ENCODE measurements at regions not wholly inside any gene's neighbourhood (a gene's known extent, or its start where the extent isn't known, plus 50 kb on each side); places are given as distances from the start of the nearest gene placed in this dataset.

DNA sequence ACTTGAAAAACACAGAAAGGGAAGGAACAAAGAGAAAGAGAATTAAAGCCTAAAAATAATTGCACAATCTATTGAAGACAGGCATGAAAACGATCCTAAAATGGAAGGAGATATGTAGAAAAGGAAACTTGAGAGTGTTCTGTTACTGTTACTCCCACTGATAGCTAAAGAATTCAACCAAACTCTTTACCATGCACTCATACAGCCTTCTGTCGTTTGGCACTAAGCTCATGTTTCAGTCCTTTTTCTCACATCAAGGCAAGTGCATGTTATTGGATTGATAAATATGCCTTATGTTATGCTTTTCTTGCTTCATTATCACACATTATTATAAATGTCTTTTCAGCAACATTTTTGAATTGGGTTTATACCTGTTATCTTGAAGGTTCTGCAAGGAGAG, 696.5 kb downstream of the EFNA5 start:
- no peak for DNase-seq
- in situ Hi-C loops (cut with MboI; ENCODE audit: low pct_unique_long_range_greater_than_20kb, low sequenced_read_pairs), result no loop called here

DNA sequence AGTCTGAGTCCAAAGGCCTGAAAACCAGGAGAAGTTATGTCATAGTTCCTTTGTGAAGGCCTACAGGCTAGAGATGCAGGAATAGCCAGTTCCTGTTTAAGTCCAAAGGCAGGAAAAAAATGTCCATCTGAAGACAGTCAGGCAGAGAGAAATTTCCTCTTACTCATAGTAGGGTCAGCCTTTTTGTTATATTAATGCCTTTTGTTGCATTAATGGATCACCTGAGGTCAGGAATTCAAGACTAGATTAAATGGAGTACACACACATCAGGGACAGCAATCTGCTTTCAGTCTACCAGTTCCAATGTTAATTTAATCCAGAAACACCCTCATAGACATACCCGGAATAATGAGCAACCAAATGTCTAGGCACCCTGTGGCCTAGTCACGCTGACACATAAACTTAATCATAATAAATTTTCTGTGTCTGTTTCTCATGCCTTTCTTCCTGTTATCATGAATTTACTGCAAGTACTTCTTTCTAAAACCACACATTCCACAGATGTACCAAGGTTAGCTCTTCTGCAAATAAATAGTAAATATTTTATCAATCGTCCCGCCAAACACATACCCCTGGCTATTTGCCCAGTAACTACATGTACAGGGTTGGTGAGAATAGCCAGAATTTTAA, 703.9 kb downstream of the EFNA5 start:
- in situ Hi-C loops (cut with MboI; ENCODE audit: low pct_unique_long_range_greater_than_20kb, low sequenced_read_pairs), result no loop called here

DNA sequence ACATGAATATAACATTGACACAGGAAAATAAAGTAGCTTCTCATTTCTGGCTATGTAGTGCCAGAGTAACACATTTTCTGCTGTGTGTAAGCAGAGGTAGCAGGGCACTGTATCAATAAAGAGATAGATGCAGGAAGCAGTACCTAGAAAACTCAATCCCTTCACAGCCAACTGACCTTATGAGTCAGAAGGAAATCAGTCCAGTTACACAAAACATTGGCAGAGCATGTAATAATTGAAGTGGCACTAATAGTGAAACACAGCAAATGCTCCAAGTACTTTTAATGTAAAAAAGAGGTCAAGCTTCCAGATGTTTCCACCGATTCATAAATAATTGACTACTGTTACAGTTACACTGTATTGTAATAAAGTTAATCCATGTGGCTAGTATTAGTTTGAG, 706.6 kb downstream of the EFNA5 start:
- in situ Hi-C loops (cut with MboI; ENCODE audit: low pct_unique_long_range_greater_than_20kb, low sequenced_read_pairs), result no loop called here
- DNase-seq, result no peak

More for the DNA sequence above, 703.9 kb downstream of the EFNA5 start:
- DNase-seq, result no peak

DNA sequence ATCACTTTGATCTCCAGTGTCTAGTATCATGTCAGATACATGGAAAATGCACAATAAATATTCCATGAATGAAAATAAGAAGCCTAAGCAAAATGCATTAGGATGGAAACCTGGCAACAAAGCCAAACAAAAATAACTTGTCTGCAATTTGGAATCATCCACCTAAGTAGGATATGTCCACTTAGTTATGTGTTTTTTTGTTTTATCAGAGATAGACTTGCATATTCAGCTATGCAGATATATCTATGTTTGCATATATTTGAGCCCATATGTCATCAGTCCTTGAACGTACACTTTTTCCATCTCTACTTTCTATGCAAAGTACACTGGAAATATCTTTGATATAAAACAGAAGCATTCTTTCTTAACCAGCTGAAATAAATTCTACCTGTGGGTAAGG, 707.1 kb downstream of the EFNA5 start:
- DNase-seq, result no peak
- in situ Hi-C loops (cut with MboI; ENCODE audit: low pct_unique_long_range_greater_than_20kb, low sequenced_read_pairs), result no loop called here

DNA sequence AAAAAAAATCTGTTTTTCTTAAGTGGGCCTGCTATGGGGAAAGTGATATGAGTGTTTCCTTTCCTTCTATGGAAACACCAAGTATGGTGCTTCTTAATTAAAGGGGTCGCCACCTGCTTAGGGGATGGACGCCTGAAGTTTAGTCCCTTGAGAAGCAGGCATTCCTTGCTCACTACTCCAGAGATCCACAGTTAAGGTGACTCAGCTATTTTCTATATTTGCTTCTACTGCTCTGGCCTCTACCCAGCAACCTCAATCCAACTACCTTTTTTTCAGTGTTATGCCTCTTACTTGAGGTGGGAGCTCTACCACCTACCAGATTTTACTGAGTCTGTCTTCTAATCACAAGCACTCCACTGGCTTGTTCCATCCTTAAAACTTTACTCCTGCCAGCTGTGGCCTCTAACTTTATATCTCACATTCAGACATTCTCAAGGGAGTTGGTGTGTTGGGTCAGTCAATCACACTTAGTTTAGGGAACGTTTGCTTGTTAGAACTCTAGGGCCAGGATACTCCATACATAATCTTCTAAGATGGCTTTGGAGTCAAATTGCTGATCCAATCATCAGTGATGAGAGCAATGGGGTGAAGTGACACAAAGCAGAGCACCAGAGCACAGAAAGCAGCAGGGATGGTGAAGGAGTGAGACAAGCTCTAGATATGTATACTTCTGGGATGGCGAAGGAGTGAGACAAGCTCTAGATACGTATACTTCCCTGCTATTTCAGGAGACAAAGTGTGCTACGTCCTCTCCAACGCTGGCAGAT, 708.1 kb downstream of the EFNA5 start:
- in situ Hi-C loops (cut with MboI; ENCODE audit: low pct_unique_long_range_greater_than_20kb, low sequenced_read_pairs), result no loop called here
- no peak for DNase-seq

DNA sequence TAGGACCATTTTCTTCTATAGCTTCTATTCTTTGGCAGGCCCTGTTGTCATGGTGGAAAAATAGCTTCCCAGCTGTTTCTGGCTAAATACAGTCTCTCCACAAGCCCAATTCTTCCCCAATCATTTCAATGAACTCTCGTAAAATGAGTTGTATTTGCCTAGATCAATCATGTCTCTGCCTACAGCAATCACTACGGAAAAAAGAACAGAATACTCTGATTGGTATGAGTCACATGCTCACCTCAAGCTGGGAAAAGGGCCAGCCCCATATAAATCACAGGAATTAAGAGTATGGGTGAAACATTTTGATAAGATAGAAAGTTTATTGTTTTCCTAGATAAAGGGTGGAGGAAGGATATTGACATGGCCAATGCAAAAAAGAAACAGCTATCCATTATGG, 711.4 kb downstream of the EFNA5 start:
- DNase-seq, result no peak
- in situ Hi-C loops (cut with MboI; ENCODE audit: low pct_unique_long_range_greater_than_20kb, low sequenced_read_pairs), result no loop called here

DNA sequence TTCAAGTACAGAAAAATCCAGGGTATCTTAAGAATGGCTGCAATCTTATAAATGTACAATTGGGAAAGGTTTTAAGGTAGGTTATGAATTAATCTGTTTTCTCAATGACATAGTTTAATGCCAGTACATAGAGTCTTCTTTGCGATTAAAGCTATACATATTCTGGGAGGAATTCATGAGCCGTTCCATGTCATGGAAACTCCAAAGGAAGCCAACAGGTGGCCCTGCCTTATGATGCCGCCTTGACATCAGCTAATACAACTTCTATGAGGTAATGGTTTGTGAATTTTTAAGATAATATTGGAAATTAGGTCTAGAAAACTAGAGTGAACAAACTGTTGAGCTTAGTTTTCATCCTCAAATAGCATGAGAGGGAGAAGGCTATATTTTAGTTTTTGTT, 713.4 kb downstream of the EFNA5 start:
- in situ Hi-C loops (cut with MboI; ENCODE audit: low pct_unique_long_range_greater_than_20kb, low sequenced_read_pairs), result no loop called here
- DNase-seq, result no peak

DNA sequence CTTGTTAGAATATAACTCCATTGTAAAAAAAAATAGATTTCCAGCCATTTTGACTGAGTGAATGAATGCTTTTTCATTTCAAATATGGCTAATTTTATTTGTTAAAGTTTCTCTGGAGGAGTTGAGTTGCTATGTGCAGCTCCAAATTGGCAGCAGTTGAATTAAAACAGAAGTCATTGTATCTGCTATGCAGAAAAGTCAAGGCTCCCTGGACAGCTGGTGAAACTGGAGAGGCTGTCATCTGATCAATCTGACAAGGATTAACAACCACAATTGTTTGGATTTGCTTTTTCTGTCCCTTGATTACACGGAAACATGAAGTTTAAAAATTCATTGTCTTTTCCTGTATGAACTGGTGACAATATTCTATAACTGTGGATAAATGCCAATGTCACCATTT, 713.9 kb downstream of the EFNA5 start:
- DNase-seq, result no peak

DNA sequence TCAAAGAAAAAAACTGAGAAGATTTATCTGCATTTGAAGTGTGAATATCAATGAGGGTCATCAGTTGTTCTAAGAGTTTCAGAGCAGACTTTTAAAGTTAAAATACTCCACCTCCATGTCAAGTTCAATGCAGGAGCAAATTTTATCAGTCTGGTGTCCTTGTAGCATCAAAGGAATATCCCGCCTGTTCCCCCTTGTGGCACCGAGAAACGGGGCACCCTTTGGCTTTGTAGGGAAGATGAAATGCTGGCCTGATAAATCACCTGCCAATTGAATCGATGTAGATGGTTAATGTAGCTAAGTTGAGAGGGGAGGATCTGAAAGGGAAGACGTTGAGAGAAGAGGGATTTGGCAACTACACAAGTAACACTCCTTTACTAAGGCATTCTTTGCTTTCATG, 714.5 kb downstream of the EFNA5 start:
- DNase-seq, result no peak
- in situ Hi-C loops (cut with MboI; ENCODE audit: low pct_unique_long_range_greater_than_20kb, low sequenced_read_pairs), result no loop called here

More for the DNA sequence above, 713.9 kb downstream of the EFNA5 start:
- in situ Hi-C loops (cut with MboI; ENCODE audit: low pct_unique_long_range_greater_than_20kb, low sequenced_read_pairs), result no loop called here

DNA sequence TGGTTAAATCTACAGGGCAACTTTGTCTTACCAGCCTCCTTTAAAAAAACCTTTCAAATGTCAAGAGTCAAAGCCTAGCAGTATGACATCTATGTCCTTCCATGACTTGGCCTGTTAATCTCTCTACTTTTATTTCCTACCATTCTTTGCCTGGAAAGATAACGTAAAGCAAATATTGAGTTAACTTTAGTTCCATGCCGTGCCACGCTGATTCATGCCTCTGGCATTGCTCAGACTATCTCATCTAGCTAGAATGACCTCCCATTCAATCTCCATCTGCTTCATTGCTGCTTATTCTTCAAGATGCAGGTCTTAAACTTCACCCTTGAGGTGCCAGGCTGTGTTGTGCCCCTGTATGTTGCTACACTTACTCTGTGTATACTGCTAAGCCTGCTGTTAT, 729.8 kb downstream of the EFNA5 start:
- DNase-seq, result no peak
- in situ Hi-C loops (cut with MboI; ENCODE audit: low pct_unique_long_range_greater_than_20kb, low sequenced_read_pairs), result no loop called here

DNA sequence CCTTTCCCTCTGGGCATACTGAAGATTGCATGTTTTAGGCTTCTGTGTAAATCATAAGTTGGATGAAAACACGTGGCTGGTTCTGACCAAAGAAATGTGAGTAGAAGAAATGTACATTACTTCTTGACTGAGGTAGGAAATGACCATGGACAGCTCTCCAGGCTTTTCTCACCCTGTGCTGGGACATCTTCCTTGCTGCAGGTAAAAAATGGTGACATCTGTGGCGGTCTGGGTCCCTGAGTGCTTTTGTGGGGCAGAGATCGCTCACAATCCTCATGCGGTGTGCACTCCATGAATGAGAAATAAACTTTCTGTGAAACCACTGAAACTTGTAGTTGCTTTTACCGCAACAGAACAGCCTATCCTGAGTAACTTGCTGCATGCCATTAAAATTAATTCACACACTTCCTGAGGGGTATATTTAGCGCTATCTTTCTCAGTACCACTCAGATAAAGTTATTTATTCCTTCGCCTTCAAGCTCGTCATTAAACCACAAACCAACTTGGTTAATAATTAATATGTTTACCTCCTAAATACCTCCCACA, 730.4 kb downstream of the EFNA5 start:
- DNase-seq, result no peak
- in situ Hi-C loops (cut with MboI; ENCODE audit: low pct_unique_long_range_greater_than_20kb, low sequenced_read_pairs), result no loop called here

DNA sequence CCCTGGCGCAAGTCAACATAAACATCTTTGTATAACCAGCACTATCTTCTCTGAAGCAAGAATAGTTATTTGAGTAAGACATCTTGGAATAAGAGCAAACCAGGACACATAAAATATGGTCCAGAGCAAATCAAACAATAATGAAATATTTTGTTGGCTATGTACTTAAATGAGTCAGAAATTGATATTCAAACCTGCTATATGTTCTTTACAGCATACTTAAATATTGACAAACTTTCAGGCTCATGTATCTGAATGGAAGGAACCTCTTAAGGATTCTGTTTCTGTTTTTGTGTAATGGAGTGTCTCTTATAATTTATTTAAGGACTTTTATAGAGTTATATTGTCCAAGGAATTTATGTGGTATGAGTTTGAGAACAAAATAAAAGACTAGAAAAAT, 747.3 kb downstream of the EFNA5 start:
- in situ Hi-C loops (cut with MboI; ENCODE audit: low pct_unique_long_range_greater_than_20kb, low sequenced_read_pairs), result no loop called here
- DNase-seq, result no peak

DNA sequence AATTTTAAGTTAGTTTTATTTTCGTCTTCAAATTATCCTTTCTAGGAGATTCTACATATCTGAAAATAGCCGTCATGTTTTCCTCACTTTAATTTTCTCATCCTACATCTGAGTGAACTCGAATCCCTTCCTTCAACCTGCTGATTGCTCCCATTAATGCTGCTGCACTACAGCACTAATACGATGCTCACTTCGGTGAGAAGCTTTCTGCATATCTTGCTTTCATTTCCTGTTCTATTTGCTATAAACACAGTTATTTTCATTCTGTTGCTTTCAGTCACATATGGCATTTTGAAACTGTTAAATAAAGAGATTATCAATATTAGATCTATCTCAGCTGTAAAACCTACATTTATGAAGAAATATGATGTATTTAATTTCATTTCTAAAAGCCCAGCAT, 749.2 kb downstream of the EFNA5 start:
- DNase-seq, result no peak
- in situ Hi-C loops (cut with MboI; ENCODE audit: low pct_unique_long_range_greater_than_20kb, low sequenced_read_pairs), result no loop called here

DNA sequence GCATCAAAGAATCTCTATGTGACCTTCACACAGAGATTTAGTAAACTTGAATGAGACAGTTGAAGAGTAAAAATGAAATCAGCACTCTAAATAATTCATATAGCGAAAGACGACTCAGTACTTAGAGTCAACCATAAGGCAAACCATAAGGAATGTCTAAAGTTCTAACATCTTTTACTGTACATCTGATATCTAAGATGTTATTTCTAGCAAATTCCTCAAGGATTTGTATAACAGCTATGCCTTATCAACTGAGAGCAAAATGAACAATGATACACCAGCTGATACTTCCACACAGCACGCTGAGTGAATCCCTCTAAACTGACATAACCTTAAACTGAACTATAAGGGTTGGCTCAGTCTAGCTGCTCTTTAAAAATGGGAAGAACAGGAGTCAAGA, 760.3 kb downstream of the EFNA5 start:
- DNase-seq, result no peak
- in situ Hi-C loops (cut with MboI; ENCODE audit: low pct_unique_long_range_greater_than_20kb, low sequenced_read_pairs), result no loop called here

DNA sequence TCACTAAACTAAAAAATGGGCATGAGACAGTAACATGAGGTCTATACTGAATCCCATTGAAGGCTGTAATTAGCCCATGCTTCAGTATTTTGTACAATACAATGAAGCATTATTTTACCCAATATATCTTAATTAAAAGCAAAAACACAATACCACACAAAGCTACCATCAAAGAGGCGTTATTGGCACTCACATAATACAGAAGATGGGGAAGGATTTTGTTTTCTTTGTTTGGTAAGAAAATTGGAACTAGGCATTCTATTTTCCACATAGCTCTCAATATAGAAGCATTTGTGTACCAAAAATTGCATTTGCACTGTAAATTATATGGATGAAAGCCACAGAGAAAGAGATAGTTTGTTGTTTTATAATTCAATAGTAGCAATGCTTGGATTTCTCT, 761.0 kb downstream of the EFNA5 start:
- in situ Hi-C loops (cut with MboI; ENCODE audit: low pct_unique_long_range_greater_than_20kb, low sequenced_read_pairs), result no loop called here

DNA sequence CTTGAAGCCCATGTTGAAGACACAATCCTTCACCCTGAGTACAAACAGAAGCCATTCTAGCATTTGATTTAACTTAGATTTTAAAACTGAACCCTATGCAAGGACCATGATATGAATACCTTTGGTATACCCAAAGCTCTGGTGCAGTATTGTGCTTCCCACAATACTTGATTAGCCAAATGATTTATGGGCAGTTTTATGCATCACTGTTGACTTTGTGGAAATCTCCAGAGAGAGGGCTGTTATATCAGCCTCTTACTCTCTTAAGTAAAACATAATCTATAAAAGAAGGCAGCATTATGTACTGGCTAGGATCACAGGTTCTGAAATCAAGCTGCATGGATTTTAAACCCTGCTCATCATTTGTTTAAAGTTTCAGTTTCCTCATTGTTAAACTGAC, 762.8 kb downstream of the EFNA5 start:
- in situ Hi-C loops (cut with MboI; ENCODE audit: low pct_unique_long_range_greater_than_20kb, low sequenced_read_pairs), result no loop called here
- DNase-seq, result no peak

More for the DNA sequence above, 761.0 kb downstream of the EFNA5 start:
- no peak for DNase-seq

DNA sequence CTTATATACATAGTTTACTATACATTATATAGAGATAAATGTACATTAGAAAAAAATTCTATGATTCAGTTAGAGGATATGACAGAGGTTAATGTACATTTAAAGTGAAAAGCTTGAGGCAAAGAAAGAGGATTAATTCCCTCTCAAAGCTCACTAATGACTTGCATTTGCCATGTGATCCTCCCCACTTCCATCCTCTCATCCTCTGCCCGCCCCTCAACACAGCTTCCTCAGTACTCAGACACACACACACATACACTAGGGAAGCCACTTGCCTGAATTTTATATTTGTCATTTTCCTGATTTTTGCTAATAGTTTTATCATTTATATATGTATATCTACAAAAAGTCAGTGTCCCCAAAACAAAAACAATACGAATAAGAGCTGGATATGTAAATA, 764.5 kb downstream of the EFNA5 start:
- no peak for DNase-seq
- in situ Hi-C loops (cut with MboI; ENCODE audit: low pct_unique_long_range_greater_than_20kb, low sequenced_read_pairs), result no loop called here

DNA sequence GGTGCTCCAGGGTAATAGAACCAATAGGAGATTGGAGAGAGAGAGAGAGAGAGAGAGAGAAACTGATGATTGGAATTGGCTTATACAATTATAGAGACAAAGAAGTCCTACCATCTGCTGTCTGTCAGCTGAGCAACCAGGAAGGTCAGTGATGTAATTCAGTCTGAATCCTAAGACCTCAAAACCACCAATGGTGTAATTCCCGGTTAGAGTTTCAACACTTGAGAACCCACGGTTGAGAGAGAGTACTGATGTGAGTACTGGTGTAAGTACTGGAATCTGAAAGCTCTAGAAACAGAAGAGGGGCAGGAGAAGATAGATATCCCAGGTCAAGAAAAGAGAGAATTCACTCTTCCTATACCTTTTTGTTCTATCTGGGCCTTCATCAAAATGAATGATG, 775.8 kb downstream of the EFNA5 start:
- in situ Hi-C loops (cut with MboI; ENCODE audit: low pct_unique_long_range_greater_than_20kb, low sequenced_read_pairs), result no loop called here
- no peak for DNase-seq

DNA sequence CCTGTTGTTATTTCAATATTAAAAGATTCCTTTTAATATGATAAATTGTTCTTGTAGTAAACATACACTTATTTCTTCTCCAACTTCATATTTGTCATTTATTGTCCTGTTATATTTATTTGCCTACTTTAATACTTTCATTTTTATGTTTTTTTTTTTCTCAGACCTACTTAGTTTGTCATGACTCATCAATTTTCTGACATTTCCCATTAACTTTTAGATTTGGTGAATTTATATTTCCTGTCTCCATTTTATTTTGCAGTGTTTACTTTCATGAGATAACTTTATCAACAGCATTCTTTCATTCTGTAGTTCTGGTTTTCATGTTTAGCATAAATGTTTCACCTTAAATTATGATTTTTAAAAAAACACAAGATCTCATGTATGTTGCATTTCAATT, 788.7 kb downstream of the EFNA5 start:
- DNase-seq, result no peak
- in situ Hi-C loops (cut with MboI; ENCODE audit: low pct_unique_long_range_greater_than_20kb, low sequenced_read_pairs), result no loop called here

DNA sequence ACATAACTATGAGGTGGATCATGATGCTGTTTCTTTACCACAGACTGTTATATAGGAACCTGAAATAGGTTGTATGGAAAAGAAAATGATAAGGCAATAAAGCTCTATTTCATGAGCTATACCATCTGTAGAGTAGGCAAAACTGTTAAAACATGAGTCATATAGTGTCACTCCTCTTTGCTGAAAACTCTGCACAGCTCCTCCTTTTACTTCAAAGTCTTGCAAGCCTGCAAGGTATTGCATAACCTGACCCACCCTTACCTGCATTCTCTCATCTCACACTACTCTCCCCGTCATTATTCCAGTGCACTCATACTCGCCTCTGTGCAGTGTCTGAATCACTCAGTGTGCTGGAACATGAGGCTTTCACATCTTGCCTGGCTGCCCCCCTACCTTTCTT, 790.1 kb downstream of the EFNA5 start:
- in situ Hi-C loops (cut with MboI; ENCODE audit: low pct_unique_long_range_greater_than_20kb, low sequenced_read_pairs), result no loop called here
- no peak for DNase-seq

DNA sequence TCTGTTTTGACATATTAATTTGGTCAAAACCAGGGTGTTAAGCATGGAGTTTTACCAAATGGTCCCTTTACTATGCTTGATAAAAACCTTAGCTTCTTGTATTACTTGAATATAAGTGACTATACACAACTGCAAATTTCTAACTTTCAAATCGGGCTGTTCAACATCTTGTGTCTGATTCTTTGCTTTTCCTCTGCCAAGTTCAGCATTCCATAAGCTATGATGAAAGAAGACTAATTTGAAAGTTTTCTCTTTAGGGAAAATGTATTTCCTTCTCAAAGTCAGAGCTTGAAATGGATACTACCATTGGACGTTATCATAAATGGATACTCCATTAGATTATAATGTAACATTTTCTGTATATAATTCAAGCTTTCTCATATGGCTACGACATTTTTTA, 792.9 kb downstream of the EFNA5 start:
- in situ Hi-C loops (cut with MboI; ENCODE audit: low pct_unique_long_range_greater_than_20kb, low sequenced_read_pairs), result no loop called here
- DNase-seq, result no peak
